CD8-positive, alpha-beta memory T cell (primary cell): ENCODE measurements at regions not wholly inside any gene's neighbourhood (a gene's known extent, or its start where the extent isn't known, plus 50 kb on each side); places are given as distances from the start of the nearest gene placed in this dataset.
"Not testable (repeated sequence)": the region's sequence is repeated elsewhere in the genome, so short reads cannot be mapped to it uniquely, and the experiment has no call there.

Experiments used
- CTCF ChIA-PET: fragments of 350-600 bp; sonication (Branson Sonifier 250); formaldehyde crosslinking; loops from one replicate; lab custom pipeline; 2021; ENCODE audit warnings: antibody characterized with exemption; lab: Charles Lee
- POLR2A ChIA-PET: fragments of 350-600 bp; sonication (Branson Sonifier 250); formaldehyde crosslinking; loops from one replicate; lab custom pipeline; 2021; ENCODE audit warnings: antibody characterized with exemption; lab: Charles Lee
- DNase-seq, 5 donors: peaks; one replicate each; pipeline versions ENCODE4 v3.0.0 to v3.0.0-alpha.2; 2020 to 2022; ENCODE audit warnings: mixed read lengths in 1 of 5
- H3K27ac ChIP-seq: one replicate; pipeline ENCODE4 v1.7.0; 2013; ENCODE audit warnings: low read depth, mild to moderate bottlenecking, low read length, moderate library complexity
- H3K27me3 ChIP-seq: 2 replicates; pipeline ENCODE4 v1.7.0; 2013; ENCODE audit warnings: low read length, mild to moderate bottlenecking; ENCODE audit not compliant: insufficient read depth, poor library complexity, severe bottlenecking
- H3K36me3 ChIP-seq: 2 replicates; pipeline ENCODE4 v1.7.0; 2013; ENCODE audit warnings: mild to moderate bottlenecking, low read length, moderate library complexity; ENCODE audit not compliant: insufficient read depth
- H3K4me1 ChIP-seq: 2 replicates; pipeline ENCODE4 v1.7.0; 2013; ENCODE audit warnings: mild to moderate bottlenecking, low read length, moderate library complexity; ENCODE audit not compliant: insufficient read depth
- H3K4me3 ChIP-seq: 2 replicates; pipeline ENCODE4 v1.7.0; 2013; ENCODE audit warnings: mild to moderate bottlenecking, low read length
- H3K9me3 ChIP-seq: 2 replicates; pipeline ENCODE4 v1.7.0; 2013; ENCODE audit warnings: mild to moderate bottlenecking, low read length
- H3K27ac Mint-ChIP-seq, 8 donors: one replicate each; pipeline ENCODE4 v1.8.0; 2020 to 2021; ENCODE audit warnings: mixed read lengths in 8 of 8, mild to moderate bottlenecking in 6 of 8, inconsistent platforms in 3 of 8, moderate library complexity in 3 of 8
- H3K27me3 Mint-ChIP-seq, 2 donors: one replicate each; pipeline ENCODE4 v1.8.0; 2020 to 2021; ENCODE audit warnings: mixed read lengths in 2 of 2, mild to moderate bottlenecking in 1 of 2, moderate library complexity in 1 of 2
- H3K36me3 Mint-ChIP-seq, 3 donors: one replicate each; pipeline ENCODE4 v1.8.0; 2020 to 2021; ENCODE audit warnings: mixed read lengths in 3 of 3, inconsistent platforms in 1 of 3, mild to moderate bottlenecking in 1 of 3
- H3K4me1 Mint-ChIP-seq, 3 donors: one replicate each; pipeline ENCODE4 v1.8.0; 2020 to 2021; ENCODE audit warnings: mixed read lengths in 3 of 3, inconsistent platforms in 1 of 3, mild to moderate bottlenecking in 1 of 3
- H3K4me3 Mint-ChIP-seq, 7 donors: one replicate each; pipeline ENCODE4 v1.8.0; 2020 to 2021; ENCODE audit warnings: mixed read lengths in 7 of 7, mild to moderate bottlenecking in 6 of 7, moderate library complexity in 4 of 7, inconsistent platforms in 2 of 7
- H3K9me3 Mint-ChIP-seq, 5 donors: one replicate each; pipeline ENCODE4 v1.8.0; 2020 to 2022; ENCODE audit warnings: mixed read lengths in 5 of 5, mild to moderate bottlenecking in 3 of 5, moderate library complexity in 2 of 5, inconsistent platforms in 1 of 5

GRCh38 chr6:112899541-112899940, 552.4 kb downstream of the RFPL4B start:
- no peak for DNase-seq
- H3K27me3 Mint-ChIP-seq, result peaks cover 0 to 1% of the 10 kb centered on the region in 2 donors
- H3K4me3 Mint-ChIP-seq, result no peak overlapping the region
- Histone ChIP-seq H3K27ac (no peak overlapping the region), H3K36me3 (no peaks in the 10 kb centered on the region), H3K27me3 (no peaks in the 10 kb centered on the region), H3K4me3 (no peak overlapping the region), H3K4me1 (no peaks in the 10 kb centered on the region), H3K9me3 (no peaks in the 10 kb centered on the region)
- H3K27ac Mint-ChIP-seq, result no peak overlapping the region
- peaks cover 0 to 19% (median 3%) of the 10 kb centered on the region in 5 donors for H3K9me3 Mint-ChIP-seq
- CTCF ChIA-PET, result no interaction called here
- no peaks in the 10 kb centered on the region for H3K36me3 Mint-ChIP-seq
- no peaks in the 10 kb centered on the region for H3K4me1 Mint-ChIP-seq
- POLR2A ChIA-PET, result no interaction called here

GRCh38 chr6:112903361-112903760, 556.2 kb downstream of the RFPL4B start:
- CTCF ChIA-PET, result no interaction called here
- Histone ChIP-seq H3K4me1 (no peaks in the 10 kb centered on the region), H3K27me3 (no peaks in the 10 kb centered on the region), H3K27ac (no peak overlapping the region), H3K4me3 (no peak overlapping the region), H3K9me3 (no peaks in the 10 kb centered on the region), H3K36me3 (no peaks in the 10 kb centered on the region)
- Mint-ChIP-seq H3K36me3 (no peaks in the 10 kb centered on the region), H3K9me3 (peaks cover 0 to 31% (median 4%) of the 10 kb centered on the region in 5 donors), H3K27ac (no peak overlapping the region), H3K4me1 (no peaks in the 10 kb centered on the region), H3K27me3 (peaks cover 0 to 1% of the 10 kb centered on the region in 2 donors), H3K4me3 (no peak overlapping the region)
- POLR2A ChIA-PET, result no interaction called here
- no peak for DNase-seq

- POLR2A ChIA-PET, result no interaction called here
- H3K36me3 ChIP-seq, result no peaks in the 10 kb centered on the region
- no peak overlapping the region for H3K4me3 Mint-ChIP-seq
- H3K27me3 Mint-ChIP-seq, result peaks cover 0 to 1% of the 10 kb centered on the region in 2 donors
- H3K36me3 Mint-ChIP-seq, result no peaks in the 10 kb centered on the region
- CTCF ChIA-PET, result no interaction called here
- no peaks in the 10 kb centered on the region for H3K4me1 ChIP-seq
- no peak overlapping the region for H3K27ac Mint-ChIP-seq
- no peaks in the 10 kb centered on the region for H3K4me1 Mint-ChIP-seq
- no peak overlapping the region for H3K4me3 ChIP-seq
- H3K27ac ChIP-seq, result no peak overlapping the region
- H3K9me3 Mint-ChIP-seq, result peaks cover 0 to 18% (median 4%) of the 10 kb centered on the region in 5 donors
- no peaks in the 10 kb centered on the region for H3K27me3 ChIP-seq
- H3K9me3 ChIP-seq, result no peaks in the 10 kb centered on the region
- DNase-seq, result no peak
Observed at GRCh38 chr6:112906726-112907125, 559.6 kb downstream of the RFPL4B start.

GRCh38 chr6:112909781-112910180, 562.7 kb downstream of the RFPL4B start:
- Histone ChIP-seq H3K4me3 (no peak overlapping the region), H3K36me3 (no peaks in the 10 kb centered on the region), H3K27me3 (no peaks in the 10 kb centered on the region), H3K27ac (no peak overlapping the region), H3K9me3 (no peaks in the 10 kb centered on the region), H3K4me1 (no peaks in the 10 kb centered on the region)
- no peak for DNase-seq
- Mint-ChIP-seq H3K4me1 (no peaks in the 10 kb centered on the region), H3K4me3 (no peak overlapping the region), H3K36me3 (no peaks in the 10 kb centered on the region), H3K27ac (no peak overlapping the region), H3K27me3 (no peaks in the 10 kb centered on the region), H3K9me3 (peaks cover 0 to 12% (median 4%) of the 10 kb centered on the region in 5 donors)
- CTCF ChIA-PET, result no interaction called here
- POLR2A ChIA-PET, result no interaction called here

- DNase-seq, result no peak
- Histone ChIP-seq H3K27ac (no peak overlapping the region), H3K4me3 (no peak overlapping the region), H3K9me3 (no peaks in the 10 kb centered on the region), H3K27me3 (no peaks in the 10 kb centered on the region), H3K4me1 (no peaks in the 10 kb centered on the region), H3K36me3 (no peaks in the 10 kb centered on the region)
- Mint-ChIP-seq H3K4me1 (no peaks in the 10 kb centered on the region), H3K27me3 (no peaks in the 10 kb centered on the region), H3K36me3 (no peaks in the 10 kb centered on the region), H3K27ac (no peak overlapping the region), H3K4me3 (no peak overlapping the region), H3K9me3 (peaks cover 0 to 12% (median 4%) of the 10 kb centered on the region in 5 donors)
- POLR2A ChIA-PET, result no interaction called here
- CTCF ChIA-PET, result no interaction called here
Observed at GRCh38 chr6:112910256-112910655, 563.1 kb downstream of the RFPL4B start.

GRCh38 chr6:112911959-112912358, 564.8 kb downstream of the RFPL4B start:
- H3K36me3 Mint-ChIP-seq, result no peaks in the 10 kb centered on the region
- no peaks in the 10 kb centered on the region for H3K4me1 Mint-ChIP-seq
- no peaks in the 10 kb centered on the region for H3K27me3 Mint-ChIP-seq
- Histone ChIP-seq H3K4me3 (no peak overlapping the region), H3K4me1 (no peaks in the 10 kb centered on the region), H3K27ac (no peak overlapping the region), H3K9me3 (no peaks in the 10 kb centered on the region), H3K27me3 (no peaks in the 10 kb centered on the region), H3K36me3 (no peaks in the 10 kb centered on the region)
- no peak overlapping the region for H3K27ac Mint-ChIP-seq
- ChIA-PET CTCF (no interaction called here), POLR2A (no interaction called here)
- DNase-seq, result no peak
- H3K9me3 Mint-ChIP-seq, result peaks cover 0 to 12% (median 3%) of the 10 kb centered on the region in 5 donors
- no peak overlapping the region for H3K4me3 Mint-ChIP-seq

GRCh38 chr6:112912416-112913101, 565.4 kb downstream of the RFPL4B start:
- ChIA-PET POLR2A (no interaction called here), CTCF (no interaction called here)
- Mint-ChIP-seq H3K9me3 (peaks cover 0 to 12% (median 0%) of the 10 kb centered on the region in 5 donors), H3K27ac (no peak overlapping the region), H3K4me1 (no peaks in the 10 kb centered on the region), H3K4me3 (no peak overlapping the region), H3K27me3 (no peaks in the 10 kb centered on the region), H3K36me3 (no peaks in the 10 kb centered on the region)
- Histone ChIP-seq H3K27ac (no peak overlapping the region), H3K36me3 (no peaks in the 10 kb centered on the region), H3K9me3 (no peaks in the 10 kb centered on the region), H3K27me3 (no peaks in the 10 kb centered on the region), H3K4me3 (no peak overlapping the region), H3K4me1 (no peaks in the 10 kb centered on the region)
- no peak for DNase-seq

GRCh38 chr6:112919744-112920143, 572.6 kb downstream of the RFPL4B start:
- H3K9me3 ChIP-seq, H3K36me3 Mint-ChIP-seq, H3K27ac Mint-ChIP-seq, H3K4me3 Mint-ChIP-seq, H3K4me1 ChIP-seq, H3K4me1 Mint-ChIP-seq, POLR2A ChIA-PET, H3K9me3 Mint-ChIP-seq, H3K27me3 Mint-ChIP-seq, H3K27ac ChIP-seq, H3K4me3 ChIP-seq, CTCF ChIA-PET, DNase-seq, H3K36me3 ChIP-seq, H3K27me3 ChIP-seq: not testable (repeated sequence)
